HG03039 (cell line): ENCODE measurements at regions not wholly inside any gene's neighbourhood (a gene's known extent, or its start where the extent isn't known, plus 50 kb on each side); places are given as distances from the start of the nearest gene placed in this dataset.
"Not testable (repeated sequence)": the region's sequence is repeated elsewhere in the genome, so short reads cannot be mapped to it uniquely, and the experiment has no call there.

Experiments
- ATAC-seq: cut with Tn5 transposase; IDR thresholded peaks from one replicate; pipeline ENCODE4 v1.9.1; 2021; ENCODE audit warnings: mild to moderate bottlenecking, moderate library complexity; ENCODE audit not compliant: unreplicated experiment

DNA sequence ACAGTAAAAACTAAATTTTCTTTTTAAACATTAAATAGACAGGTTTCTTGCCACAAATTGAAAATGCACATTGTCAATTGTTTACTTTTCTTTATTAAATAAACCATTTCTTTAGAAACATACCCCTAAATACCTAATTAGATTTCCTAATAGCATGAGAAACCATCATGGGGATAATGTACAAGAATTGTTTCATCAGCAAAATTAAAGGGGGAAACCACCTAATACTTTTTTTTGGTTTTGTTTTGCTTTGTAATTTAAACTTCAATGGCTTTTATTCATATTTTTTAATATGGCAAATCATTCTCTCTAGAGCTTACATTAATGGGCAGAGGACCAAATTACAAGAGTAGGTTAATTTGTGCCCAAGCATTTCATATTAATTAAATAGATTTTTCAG is 987.9 kb downstream of the EPHA7 start:
- no peak for ATAC-seq

DNA sequence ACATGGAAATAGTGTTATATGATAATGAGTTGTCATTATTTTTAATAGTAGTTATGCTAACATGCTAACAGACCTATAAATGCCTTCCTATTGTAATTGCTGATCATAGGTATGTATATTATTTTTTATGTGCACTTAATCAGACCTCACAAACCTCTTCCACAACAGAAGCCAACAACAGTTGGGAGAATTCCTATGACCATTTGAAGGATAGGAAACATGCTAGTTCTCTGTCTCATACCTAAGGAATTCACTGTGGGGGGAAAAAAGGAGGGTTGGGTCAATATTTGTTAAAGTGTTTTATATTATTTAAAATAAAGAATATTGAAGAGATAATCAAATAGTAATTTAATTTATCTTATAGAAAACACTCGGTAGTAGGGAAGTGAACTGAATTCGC is 990.9 kb downstream of the EPHA7 start:
- ATAC-seq, result no peak

- no peak for ATAC-seq
Measured at GRCh38 chr6:92427453-92427852, 991.9 kb downstream of the EPHA7 start.

DNA sequence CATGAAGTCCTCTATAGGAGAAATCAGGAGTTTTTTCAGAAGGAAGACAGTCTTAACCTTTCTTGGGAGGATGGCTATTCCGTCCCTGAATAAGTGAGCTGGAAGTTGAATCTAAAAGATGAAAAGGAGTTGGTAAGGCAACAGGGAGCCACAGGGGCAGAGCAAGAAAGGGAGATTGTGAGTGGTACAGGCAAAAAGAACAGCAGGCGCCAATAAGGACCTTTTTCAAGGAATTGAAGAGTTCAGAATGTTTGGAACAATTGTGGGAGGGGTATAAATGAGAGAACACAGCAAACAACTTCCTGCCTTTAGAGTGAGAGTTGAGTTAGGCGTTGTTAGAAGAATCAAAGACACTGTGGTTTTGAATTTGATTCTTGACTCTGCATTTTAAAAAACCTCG is 1003.7 kb downstream of the EPHA7 start:
- ATAC-seq, result no peak

GRCh38 chr6:92408350-92408749 is 1011.0 kb downstream of the EPHA7 start:
- ATAC-seq, result no peak

- ATAC-seq, result no peak
Measured at GRCh38 chr6:92404281-92404680, 1015.1 kb downstream of the EPHA7 start.

DNA sequence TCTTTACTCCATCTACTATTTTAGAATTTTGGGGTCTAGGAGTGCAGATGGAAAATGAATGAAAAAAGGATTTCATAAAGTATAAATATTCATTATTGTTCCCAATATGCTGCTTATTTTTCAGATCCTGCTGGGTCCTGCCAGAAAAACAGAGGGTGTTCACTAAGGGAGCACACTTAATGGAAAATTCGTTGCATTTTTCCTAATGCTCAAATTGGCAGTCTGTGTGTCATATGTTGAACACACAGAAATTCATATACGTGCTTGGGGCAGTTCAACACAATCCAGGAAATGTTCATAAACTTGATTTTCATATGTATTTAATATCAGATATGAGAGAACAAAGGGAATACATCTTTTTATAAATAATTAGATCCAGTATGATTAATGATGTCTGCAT is 1019.4 kb downstream of the EPHA7 start:
- no peak for ATAC-seq

GRCh38 chr6:92388706-92389105 is 1030.7 kb downstream of the EPHA7 start:
- not testable (repeated sequence) for ATAC-seq

- no peak for ATAC-seq
Measured at GRCh38 chr6:92380803-92381601, 1038.4 kb downstream of the EPHA7 start.

- no peak for ATAC-seq
Measured at GRCh38 chr6:92377137-92377536, 1042.2 kb downstream of the EPHA7 start.

GRCh38 chr6:92376691-92377090 is 1042.7 kb downstream of the EPHA7 start:
- ATAC-seq, result no peak

DNA sequence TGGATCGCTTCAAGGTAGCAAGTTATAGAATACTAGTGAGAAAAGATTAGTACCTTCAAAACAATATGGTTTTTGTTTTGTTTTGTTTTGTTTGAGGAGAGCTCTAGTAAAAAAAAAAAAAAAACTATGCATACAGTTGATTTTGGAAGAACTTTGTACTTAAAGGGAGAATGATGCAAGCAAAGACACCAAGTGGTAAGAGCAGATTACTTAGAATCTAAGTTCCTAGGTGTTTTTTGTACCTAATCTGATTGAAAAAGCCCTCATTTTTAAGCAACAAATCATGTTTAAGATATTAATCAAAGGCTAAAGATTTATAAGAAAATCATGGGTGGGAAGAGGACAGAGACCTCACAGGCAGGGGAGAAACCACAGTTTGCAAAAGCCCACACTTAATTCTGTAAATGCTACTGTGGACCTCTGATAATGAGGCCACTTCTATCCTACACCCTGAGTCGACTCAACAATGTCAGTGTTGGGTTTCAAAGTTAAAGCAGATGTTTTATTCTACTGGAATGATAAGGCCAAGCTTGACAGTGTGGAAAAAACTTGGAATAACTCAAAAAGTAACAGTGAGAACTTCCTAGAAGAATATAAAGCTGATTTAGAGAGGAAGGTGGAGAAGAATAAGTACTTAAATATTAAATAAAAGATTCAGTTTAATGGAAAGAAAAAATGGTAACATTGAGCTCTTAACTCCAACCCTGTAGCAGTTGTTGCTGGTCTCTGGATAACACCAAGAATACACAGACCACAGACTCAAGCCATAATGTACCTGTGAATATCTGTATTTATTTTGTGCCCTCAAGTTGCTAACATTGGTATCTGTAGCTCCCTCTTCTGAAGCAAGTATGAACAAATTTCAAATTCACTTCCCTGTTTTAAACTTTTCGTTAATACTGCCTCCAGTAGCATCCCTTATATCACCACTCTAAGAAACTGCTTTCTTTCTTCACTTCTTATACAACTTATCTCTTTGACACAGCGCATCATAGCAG is 1047.8 kb downstream of the EPHA7 start:
- no peak for ATAC-seq

DNA sequence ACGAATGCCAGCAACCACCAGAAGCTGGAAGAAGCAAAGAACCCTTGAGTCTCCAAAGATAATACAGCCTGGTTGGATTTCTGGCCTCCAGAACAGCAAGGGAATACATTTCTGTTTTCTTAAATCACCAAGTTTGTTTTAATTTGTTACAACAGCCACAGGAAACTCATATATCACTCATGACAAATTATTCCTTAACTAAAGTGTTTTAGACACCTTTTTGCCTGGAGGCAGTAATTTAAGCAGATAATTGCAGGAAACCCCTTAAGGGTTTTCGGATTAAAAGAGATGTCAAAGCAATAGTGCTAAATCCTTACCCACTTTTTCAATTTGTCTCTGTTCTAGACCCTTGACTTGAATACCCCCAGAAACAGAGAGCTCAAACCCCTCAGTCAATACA is 1050.0 kb downstream of the EPHA7 start:
- no peak for ATAC-seq

DNA sequence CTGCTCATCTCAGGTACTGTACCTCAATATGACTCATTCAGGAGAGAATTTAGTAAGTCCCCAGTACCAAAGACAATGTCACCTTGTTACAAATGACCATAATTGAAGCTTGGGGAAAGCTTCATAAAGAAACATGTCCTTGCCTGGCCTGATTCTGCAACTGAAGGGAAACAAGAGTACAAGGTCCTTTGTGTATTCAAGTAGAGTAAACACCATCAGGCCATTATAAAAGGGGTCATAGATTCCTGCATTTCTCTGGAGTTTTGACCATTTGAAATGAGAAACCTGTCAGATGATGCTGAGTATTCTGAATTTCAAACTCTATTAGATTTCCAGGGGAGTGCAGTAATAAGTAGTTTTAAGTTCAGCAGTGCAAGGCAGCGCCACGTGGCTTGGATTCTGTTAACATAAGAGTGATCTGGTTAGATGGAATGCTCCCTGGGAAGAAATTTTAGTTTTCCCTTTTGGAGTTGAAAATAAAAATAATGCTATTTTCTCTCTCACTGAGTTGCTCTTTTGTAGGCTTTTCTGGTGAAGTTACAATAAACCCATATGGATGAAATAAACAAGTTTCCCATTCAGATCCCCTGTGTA is 1054.3 kb downstream of the EPHA7 start:
- no peak for ATAC-seq

GRCh38 chr6:92363111-92363510 is 1056.2 kb downstream of the EPHA7 start:
- no peak for ATAC-seq

GRCh38 chr6:92362404-92362803 is 1057.0 kb downstream of the EPHA7 start:
- ATAC-seq, result no peak

GRCh38 chr6:92361990-92362389 is 1057.4 kb downstream of the EPHA7 start:
- no peak for ATAC-seq

DNA sequence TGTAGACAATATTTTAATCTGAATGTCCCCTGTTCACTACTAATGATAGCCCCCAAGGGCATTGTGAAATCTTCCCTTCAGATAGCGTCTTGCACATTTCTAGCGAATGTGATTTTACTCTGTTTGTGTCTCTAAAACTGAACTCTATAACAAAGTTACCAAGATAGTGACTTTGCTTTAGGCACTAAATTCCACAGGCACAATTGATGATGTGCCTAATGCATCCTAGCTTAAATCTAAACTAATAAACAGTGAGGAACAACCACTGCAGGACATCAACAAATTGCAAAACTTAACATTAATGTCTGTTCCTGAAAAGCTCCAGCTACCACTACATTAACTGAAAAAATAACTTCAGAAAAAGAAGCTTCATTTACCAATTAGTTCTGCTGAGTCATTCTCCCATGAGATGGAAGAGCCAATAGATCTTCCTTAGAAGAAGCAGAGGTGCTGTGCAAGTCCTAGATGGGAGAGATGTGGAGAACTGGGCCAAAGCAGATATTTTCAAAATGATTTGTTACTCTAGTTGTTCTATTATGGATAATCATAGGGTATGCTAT is 1065.0 kb downstream of the EPHA7 start:
- ATAC-seq, result no peak

- no peak for ATAC-seq
Measured at GRCh38 chr6:92352130-92352529, 1067.2 kb downstream of the EPHA7 start.

- no peak for ATAC-seq
Measured at GRCh38 chr6:92341201-92341600, 1078.2 kb downstream of the EPHA7 start.
